ENCODE measurements at regions not wholly inside any gene's neighbourhood (a gene's known extent, or its start where the extent isn't known, plus 50 kb on each side); places are given as distances from the start of the nearest gene placed in this dataset.

- TF ChIP-seq POLR2AphosphoS5 (IDR thresholded peaks at IDR 0.05) (no peak), CTCF (IDR thresholded peaks at IDR 0.05) (no peak), EP300 (IDR thresholded peaks at IDR 0.05) (no peak), POLR2A (IDR thresholded peaks at IDR 0.05) (no peak)
- no peak for DNase-seq
- H3K9me3 ChIP-seq: no peaks in the 10 kb centered on the region
- H3K4me3 ChIP-seq: no peak overlapping the region
- H3K27ac ChIP-seq: no peak overlapping the region
- no peaks in the 10 kb centered on the region for H3K27me3 ChIP-seq
- ATAC-seq (ENCODE audit: low FRiP score in 2 of 2): no peak
- 81 to 82% methylated on average over 2 of the region's 2 CpGs for WGBS, 2 donors
- no peaks in the 10 kb centered on the region for H3K36me3 ChIP-seq
- no peaks in the 10 kb centered on the region for H3K4me1 ChIP-seq
These were observed 66.7 kb upstream of the PRR20A start for GRCh38 chr13:57073983-57074382.

- Histone ChIP-seq H3K27ac (no peak overlapping the region), H3K4me1 (no peaks in the 10 kb centered on the region), H3K4me3 (no peak overlapping the region), H3K9me3 (no peaks in the 10 kb centered on the region), H3K27me3 (no peaks in the 10 kb centered on the region), H3K36me3 (no peaks in the 10 kb centered on the region)
- DNase-seq (no peak), ATAC-seq (ENCODE audit: low FRiP score in 2 of 2) (no peak)
- WGBS, 2 donors: 91 to 93% methylated on average over 2 of the region's 2 CpGs
- TF ChIP-seq EP300 (IDR thresholded peaks at IDR 0.05) (no peak), POLR2AphosphoS5 (IDR thresholded peaks at IDR 0.05) (no peak), CTCF (IDR thresholded peaks at IDR 0.05) (no peak)
These were observed 65.1 kb upstream of the PRR20A start for GRCh38 chr13:57075588-57075987.

- WGBS, 2 donors: 84 to 87% methylated on average over 2 of the region's 2 CpGs
- DNase-seq: no peak
- H3K4me3 ChIP-seq: no peak overlapping the region
These were observed 53.7 kb upstream of the PRR20A start for GRCh38 chr13:57087006-57087405.

More at GRCh38 chr13:57087006-57087405, 53.7 kb upstream of the PRR20A start:
- no peaks in the 10 kb centered on the region for H3K36me3 ChIP-seq
- TF ChIP-seq CTCF (IDR thresholded peaks at IDR 0.05): no peak
- no peak for TF ChIP-seq EP300 (IDR thresholded peaks at IDR 0.05)
- no peak for TF ChIP-seq POLR2AphosphoS5 (IDR thresholded peaks at IDR 0.05)
- TF ChIP-seq POLR2A (IDR thresholded peaks at IDR 0.05): no peak
- no peaks in the 10 kb centered on the region for H3K27me3 ChIP-seq
- H3K4me1 ChIP-seq: no peaks in the 10 kb centered on the region
- H3K27ac ChIP-seq: no peak overlapping the region
- H3K9me3 ChIP-seq: no peaks in the 10 kb centered on the region
- no peak for ATAC-seq (ENCODE audit: low FRiP score in 2 of 2)

Small RNA genes in the stretch of these regions (small RNA-seq; reads per million reads assigned to genes)
- 0 reads per million in 4 donors for gene MIR5007
- 0 reads per million in 4 donors for gene RF02271
